ENCODE measurements at regions not wholly inside any gene's neighbourhood (a gene's known extent, or its start where the extent isn't known, plus 50 kb on each side); places are given as distances from the start of the nearest gene placed in this dataset.
"Not testable (repeated sequence)": the region's sequence is repeated elsewhere in the genome, so short reads cannot be mapped to it uniquely, and the experiment has no call there.

DNA sequence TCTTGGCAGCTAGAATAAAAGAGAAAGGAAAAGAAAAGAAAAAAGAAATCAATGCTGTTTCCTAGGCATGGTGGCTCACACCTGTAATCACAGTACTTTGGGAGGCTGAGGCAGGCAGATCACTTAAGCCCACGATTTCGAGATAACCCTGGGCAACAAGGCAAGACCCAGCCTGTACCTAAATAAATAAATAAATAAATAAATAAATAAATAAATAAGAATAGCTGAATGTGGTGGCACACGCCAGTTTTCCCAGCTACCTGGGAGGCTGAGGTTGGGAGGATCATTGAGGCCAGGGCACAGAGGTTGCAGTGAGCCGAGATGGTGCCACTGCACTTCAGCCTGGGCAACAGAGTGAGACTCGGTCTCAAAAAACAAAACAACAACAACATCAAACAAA is 705.0 kb upstream of the SEMA3D start:
- CTCF ChIA-PET (ENCODE audit: partially characterized antibody) = interaction anchor here (0.6 to 2.6 kb wide), 8 partner anchors 11 to 591 kb away, joined by 3 to 14 read pairs (median 4); no protein-coding TSS in a partner anchor
- POLR2A ChIA-PET (ENCODE audit: partially characterized antibody) = not testable (repeated sequence)
- 90% methylated on average over 5 of the region's 5 CpGs; no CpG with 5 or more reads in 1 of the 2 experiments for WGBS, 2 experiments (ENCODE audit: extremely low coverage in 1 of 2, insufficient coverage in 1 of 2, insufficient read length in 1 of 2, insufficient replicate concordance in 2 of 2, low coverage in 1 of 2, low lambda C conversion rate in 2 of 2, missing lambda C conversion rate in 1 of 2)

More for the DNA sequence above, 705.0 kb upstream of the SEMA3D start:
- H2BK15ac ChIP-seq (ENCODE audit: low read length); H3K4ac ChIP-seq (replicated peaks; ENCODE audit: insufficient read length, low read depth, low read length); H2BK5ac ChIP-seq (ENCODE audit: low read depth, low read length); H3K4me2 ChIP-seq (ENCODE audit: insufficient read depth in 1 of 2, low read depth in 2 of 2, low read length in 2 of 2); H2BK12ac ChIP-seq (ENCODE audit: low read depth, low read length); H4K91ac ChIP-seq (replicated peaks; ENCODE audit: insufficient read length, low read length); DNase-seq (ENCODE audit: low read depth in 1 of 2, low spot score in 2 of 2); H2BK120ac ChIP-seq (replicated peaks; ENCODE audit: low read depth, low read length); H4K20me1 ChIP-seq (replicated peaks in 1 of 2; ENCODE audit: control insufficient read depth in 1 of 2, insufficient read depth in 2 of 2, low read length in 2 of 2); H3K27me3 ChIP-seq (replicated peaks in 1 of 4; ENCODE audit: control insufficient read depth in 3 of 4, extremely low read depth in 1 of 4, insufficient read depth in 3 of 4, low read length in 3 of 4); H3K27ac ChIP-seq (ENCODE audit: low read depth, low read length); H3K79me1 ChIP-seq (ENCODE audit: low read depth, low read length); H3K9me3 ChIP-seq (ENCODE audit: insufficient read depth in 2 of 2, low read depth in 1 of 2, low read length in 1 of 2); H2AK5ac ChIP-seq (ENCODE audit: low read depth, low read length); H3K9ac ChIP-seq (replicated peaks in 1 of 4; ENCODE audit: extremely low read depth in 1 of 4, low read depth in 3 of 4, low read length in 3 of 4); H3K18ac ChIP-seq (ENCODE audit: extremely low read depth, low read length); H3K23ac ChIP-seq (ENCODE audit: insufficient read length); H3K14ac ChIP-seq (ENCODE audit: insufficient read length); H3K56ac ChIP-seq (replicated peaks; ENCODE audit: insufficient read length, low read depth, low read length); H3K4me3 ChIP-seq (ENCODE audit: extremely low read depth in 1 of 4, insufficient read depth in 2 of 4, low read depth in 3 of 4, low read length in 4 of 4); H2AFZ ChIP-seq (ENCODE audit: low read length); H4K8ac ChIP-seq (ENCODE audit: extremely low read depth, insufficient read depth, low read length); H4K5ac ChIP-seq (ENCODE audit: insufficient read length, low read depth, low read length); H3K23me2 ChIP-seq (ENCODE audit: low read depth, low read length); H3K36me3 ChIP-seq (ENCODE audit: control insufficient read depth in 2 of 4, insufficient read depth in 4 of 4, low read length in 3 of 4); H3K4me1 ChIP-seq (replicated peaks in 1 of 4; ENCODE audit: control insufficient read depth in 3 of 4, insufficient read depth in 4 of 4, low read length in 3 of 4); H2BK20ac ChIP-seq (ENCODE audit: low read length); H3K79me2 ChIP-seq (ENCODE audit: control insufficient read depth in 1 of 2, insufficient read depth in 2 of 2, low read length in 2 of 2); FAIRE-seq: not testable (repeated sequence)

Data from H1 (cell line).